ENCODE measurements at regions not wholly inside any gene's neighbourhood (a gene's known extent, or its start where the extent isn't known, plus 50 kb on each side); places are given as distances from the start of the nearest gene placed in this dataset.
"Not testable (repeated sequence)": the region's sequence is repeated elsewhere in the genome, so short reads cannot be mapped to it uniquely, and the experiment has no call there.

DNA sequence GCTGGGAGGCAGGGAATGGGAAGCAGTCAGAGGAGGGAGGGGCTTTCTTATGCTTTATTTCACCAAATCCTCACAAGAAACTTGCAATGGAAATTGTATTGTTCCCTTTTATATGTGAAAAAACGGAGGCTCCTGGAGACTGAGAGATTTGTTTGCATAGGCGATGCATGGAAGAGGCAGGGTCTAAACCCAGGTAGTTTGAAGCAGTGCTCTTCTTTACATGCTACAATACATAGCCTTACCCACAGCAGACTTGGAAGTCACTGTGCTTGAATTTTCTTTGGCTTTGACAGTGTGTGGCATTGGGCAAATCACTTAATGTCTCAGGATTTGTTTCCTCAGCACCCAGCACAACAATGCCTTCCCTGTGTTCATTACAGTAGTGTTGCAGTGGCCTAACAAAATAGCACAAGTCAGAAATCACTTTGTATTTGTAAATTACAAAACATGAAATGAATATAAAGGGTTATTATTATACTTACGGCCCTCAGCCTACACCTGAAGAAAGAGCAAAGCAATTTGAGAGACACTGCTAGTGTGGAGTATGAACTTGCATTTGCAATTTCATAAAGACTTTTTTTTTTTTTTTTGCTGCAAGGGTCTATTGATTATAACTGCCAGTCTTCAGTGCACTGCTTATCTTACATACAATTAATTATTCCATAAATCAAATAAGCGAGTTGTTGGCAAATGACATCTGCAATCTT lies 646.4 kb upstream of the KCNMB2 start:
- DNase-seq: no peak

DNA sequence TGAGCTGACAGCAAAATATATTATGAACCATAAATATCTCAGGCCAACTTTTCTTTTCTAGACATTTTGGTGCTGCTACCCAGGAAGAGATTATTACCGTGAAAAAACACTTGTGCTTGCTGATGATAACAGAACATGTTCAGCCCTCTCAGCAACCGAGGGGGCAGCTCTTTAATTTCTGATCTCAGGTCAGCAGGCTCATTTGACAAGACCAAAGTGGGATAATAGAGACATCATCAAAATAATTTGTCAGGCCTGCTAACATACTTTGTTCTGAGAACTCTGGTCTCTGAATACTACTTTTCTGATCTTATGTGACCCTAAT lies 645.9 kb upstream of the KCNMB2 start:
- no peak for DNase-seq

DNA sequence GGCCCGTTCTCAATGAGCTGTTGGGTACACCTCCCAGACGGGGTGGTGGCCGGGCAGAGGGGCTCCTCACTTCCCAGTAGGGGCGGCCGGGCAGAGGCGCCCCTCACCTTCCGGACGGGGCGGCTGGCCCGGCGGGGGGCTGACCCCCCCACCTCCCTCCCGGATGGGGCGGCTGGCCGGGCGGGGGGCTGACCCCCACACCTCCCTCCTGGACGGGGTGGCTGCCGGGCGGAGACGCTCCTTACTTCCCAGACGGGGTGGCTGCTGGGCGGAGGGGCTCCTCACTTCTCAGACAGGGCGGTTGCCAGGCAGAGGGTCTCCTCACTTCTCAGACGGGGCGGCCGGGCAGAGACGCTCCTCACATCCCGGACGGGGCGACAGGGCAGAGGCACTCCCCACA lies 644.7 kb upstream of the KCNMB2 start:
- DNase-seq: not testable (repeated sequence)

DNA sequence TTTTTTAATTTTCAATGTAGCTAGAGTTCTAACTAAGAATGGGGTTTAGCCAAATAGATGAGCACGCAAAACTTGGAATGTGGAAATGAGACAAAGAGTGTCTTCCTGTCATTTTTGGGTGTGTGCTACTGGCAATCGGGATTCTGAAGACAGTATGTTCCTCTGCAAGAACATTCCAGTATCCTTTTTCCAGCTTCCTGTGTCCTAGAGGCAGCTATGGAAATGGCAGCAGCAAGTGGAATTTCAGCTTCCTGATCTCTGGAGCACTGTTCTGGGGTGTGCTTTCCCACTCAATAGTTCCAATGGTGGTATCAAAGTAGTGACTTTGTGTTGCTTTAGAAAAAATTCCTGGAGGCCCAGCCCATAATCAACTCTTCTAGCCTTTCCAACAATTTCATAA lies 642.9 kb upstream of the KCNMB2 start:
- DNase-seq: no peak

DNA sequence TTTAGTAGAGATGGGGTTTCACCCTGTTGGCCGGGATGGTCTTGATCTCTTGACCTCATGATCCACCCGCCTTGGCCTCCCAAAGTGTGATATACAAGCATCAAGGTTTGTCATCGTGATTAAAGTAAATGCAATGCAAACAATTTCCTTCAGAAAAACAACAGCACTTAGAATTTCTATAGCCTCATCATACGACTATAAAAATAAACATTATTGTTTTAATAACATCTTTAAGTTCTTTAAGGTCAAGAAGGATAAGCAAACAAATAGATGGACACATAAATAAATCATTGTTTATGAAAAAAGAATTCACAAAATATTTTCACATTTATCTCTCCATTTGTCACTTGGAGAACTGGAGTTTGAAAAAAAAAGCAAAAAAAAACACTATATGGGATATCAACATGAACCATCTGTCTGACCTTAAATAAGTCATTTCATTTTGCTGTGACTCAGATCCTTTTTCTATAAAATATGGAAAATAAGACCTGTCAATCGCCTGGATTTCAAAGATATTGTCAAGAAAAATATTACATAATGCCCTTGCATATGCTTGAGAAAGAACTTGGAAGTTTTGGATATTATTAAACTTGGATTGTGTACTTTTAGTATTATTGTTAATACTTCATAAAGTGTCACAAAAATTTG lies 642.0 kb upstream of the KCNMB2 start:
- DNase-seq: no peak

DNA sequence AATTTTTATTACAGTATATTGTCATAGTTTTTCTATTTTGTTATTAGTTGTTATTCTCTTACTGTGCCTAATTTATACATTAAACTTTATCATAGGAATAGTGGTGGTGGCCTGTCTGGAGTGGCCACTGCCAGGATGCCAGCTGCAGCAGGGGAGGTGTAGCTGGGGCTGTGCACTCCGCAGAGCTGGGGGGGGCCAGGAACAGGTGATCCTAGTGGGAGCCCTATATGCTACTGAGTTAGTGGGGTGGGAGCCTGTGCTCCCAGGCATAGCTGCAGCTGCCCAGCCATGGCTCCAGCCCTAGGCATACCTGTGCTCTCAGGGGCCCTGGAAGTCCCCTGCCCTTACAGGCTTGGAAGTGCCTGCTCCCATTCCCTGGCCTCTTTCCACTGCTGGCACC lies 638.1 kb upstream of the KCNMB2 start:
- no peak for DNase-seq

DNA sequence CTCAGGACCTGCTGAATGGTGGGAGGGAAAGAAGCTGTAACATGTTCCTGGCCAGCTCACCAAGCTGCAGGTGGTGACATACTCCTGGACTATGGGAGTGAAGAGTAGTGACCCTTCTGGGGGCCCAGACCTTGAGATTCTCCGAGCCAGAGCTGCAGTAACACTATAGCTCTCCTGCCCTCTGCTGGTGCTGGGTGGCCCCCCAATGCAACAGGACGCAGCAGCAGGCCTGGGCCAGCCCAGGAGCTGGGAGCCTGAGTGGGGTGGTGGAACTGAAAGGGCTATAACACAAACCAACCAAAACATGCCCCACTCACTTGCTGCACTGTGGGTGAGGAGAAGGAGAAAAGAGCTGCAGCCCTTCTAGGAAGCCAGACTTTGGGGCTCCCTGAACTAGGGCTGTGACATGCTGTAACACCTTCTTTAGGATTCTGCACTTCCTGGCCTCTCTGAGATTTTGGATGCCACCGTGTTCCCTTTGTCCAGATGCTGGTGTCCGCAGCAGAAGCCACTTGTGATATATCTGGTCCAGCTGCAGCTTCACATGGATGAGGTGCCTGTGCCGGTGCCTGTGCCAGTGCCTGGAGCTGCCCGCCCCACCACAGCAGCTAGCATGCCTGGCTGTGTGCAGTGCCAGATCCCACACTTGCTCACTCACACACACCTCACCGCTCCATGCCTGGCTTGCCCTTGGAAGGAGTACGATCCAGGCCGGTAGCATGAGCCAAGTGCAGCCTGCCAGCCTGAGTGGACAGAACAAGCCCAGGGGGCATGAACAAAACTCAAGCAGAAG lies 636.8 kb upstream of the KCNMB2 start:
- DNase-seq: no peak

DNA sequence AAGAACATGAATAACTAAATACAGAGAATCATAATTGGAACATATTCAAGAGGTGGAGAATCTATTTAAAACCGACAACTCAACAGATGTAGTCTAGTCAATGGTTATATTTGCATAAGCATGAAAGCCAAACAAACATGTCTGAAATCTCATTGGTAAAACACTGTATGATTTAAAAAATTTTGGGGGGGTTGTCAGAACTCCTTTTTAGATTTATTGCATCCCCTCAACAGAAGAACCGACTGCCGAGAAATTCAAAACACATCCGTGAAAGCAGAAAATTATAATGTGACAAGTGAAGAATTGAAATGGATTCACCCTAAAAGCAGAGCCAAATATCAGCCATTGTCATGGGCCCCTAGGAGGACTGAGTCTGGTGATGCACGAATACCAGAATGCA lies 633.4 kb upstream of the KCNMB2 start:
- no peak for DNase-seq

DNA sequence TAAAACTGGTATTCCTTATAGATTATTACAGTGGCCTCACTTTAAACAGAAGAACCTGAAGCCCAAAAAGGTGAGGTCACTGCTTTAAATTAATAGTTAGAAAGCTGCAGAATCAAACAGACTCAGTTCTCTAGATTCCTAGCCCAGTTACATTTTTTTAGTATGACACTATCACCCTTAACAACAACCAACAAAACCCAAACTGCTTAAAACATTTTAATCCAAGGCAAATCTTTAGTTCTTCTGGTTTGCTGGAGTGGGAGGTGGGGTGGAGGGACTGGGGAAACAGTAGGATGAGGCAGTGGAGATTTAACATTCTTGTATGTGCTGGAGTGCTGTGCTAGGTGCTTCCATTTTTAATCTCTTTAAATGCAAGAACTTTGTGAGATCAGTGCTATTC lies 631.6 kb upstream of the KCNMB2 start:
- DNase-seq: no peak

DNA sequence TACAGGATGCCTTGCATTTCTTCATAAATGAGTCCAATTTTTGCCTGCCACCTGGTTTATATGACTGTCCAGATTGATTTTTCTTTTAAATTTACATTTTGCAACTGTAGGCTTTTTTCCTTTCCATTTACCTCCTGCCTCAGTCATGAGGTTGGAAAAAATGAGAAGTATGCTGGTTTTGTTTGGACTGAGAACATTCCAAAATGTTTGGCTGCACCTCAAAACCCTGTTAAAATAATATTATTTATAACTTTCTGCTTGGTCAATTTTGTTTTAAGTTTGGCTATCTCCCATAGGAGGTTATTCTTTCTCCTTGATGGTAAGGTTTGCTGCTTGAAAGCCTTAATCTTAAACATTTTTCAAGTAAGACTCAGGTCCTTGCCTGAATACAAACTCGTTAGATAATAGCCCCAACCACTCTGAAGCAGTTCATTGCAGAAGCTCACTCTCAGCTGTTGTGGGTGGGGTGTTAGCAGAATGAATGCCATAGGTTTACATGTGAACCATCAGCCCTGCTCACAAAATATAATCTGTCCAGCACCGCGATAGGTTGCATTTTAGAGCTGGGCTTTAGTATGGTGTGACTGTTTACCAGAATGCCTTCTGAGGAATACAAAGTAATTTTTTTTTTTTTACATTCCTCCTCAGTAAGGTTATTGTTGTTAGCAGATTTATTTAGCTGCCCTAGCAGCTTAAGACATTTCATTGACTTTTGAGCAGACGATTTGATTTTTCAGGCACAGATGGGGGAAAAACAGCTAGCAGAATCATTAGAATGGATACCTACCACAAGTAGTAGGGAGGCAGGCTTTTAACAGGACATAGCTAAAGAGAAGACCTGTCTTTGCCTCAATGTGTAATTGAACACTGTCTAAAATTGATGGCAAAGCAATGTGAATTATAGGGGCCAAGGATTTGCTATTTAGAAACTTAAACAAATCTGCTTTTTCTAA lies 630.8 kb upstream of the KCNMB2 start:
- no peak for DNase-seq

DNA sequence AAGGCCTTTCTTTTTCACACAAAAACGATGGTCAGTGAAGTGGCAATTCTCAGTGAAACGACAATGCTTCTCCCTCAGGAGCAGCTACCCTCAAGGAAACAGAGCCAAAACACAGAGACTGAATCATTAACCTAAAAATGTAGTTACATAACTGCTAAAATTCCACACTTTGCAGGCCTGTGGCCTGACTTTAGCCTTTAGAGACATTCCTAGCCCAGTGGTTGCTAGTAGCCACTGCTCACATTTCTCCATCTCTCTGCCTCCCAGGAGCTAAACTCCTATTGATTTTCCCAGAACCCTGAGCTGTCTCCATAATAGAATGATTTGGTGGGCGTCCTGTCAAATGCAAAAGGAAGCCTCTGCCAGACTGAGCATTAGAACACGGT lies 630.1 kb upstream of the KCNMB2 start:
- DNase-seq: no peak

DNA sequence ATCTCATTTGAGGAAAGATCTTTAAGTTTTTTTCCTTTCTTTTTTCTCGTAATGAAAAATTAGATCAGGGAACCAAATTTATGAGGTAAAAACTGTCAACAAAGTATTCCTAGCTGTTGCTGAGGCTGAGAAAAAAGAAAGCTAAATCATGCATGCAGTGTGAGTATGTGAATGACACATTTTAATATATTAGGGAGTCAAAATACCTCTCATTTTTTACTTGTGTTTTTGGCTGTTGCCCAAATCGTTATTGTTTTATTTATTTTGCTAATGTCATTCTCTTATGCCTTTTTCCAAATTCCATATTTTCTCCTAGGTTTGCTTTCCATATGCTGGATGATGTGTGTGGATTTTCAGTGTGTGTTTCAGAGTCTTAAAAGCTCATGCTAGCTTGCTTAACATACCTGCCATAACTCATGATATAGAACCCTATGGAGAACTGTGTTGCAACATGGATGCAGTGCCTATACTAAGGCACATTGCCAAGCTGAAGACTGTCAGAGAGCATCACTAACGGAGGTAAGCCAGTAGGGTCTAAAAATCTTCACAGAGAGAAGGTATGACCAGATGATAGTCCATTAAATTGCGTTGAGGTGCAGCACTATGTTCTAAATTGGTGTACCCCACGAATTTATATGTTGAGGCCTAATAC lies 629.5 kb upstream of the KCNMB2 start:
- DNase-seq: no peak

DNA sequence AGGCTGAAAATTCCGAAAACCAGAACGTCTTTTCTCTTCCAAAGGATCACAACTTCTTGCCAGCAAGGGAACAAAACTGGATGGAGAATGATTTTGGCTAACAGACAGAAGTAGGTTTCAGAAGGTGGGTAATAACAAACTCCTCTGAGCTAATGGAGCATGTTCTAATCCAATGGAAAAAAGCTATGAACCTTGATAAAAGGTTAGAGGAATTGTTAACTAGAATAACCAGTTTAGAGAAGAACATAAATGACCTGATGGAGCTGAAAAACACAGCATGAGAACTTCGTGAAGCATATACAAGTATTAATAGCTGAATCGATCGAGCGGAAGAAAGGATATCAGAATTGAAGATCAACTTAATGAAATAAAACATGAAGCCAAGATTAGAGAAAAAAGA lies 626.7 kb upstream of the KCNMB2 start:
- DNase-seq: not testable (repeated sequence)

DNA sequence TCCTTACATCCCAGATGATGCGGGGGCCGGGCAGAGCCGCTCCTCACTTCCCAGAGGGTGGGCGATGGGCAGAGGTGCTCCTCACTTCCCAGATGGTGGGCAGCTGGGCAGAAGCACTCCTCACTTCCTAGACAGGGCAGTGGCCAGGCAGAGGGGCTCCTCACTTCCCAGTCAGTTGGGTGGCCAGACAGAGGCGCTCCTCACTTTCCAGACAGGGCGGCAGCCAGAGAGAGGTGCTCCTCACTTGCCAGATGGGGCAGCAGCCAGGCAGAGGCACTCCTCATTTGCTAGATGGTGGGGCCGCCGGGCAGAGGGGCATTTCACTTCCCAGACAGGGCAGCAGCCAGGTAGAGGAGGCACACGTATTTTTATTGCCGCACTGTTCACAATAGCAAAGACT lies 622.0 kb upstream of the KCNMB2 start:
- DNase-seq: no peak

DNA sequence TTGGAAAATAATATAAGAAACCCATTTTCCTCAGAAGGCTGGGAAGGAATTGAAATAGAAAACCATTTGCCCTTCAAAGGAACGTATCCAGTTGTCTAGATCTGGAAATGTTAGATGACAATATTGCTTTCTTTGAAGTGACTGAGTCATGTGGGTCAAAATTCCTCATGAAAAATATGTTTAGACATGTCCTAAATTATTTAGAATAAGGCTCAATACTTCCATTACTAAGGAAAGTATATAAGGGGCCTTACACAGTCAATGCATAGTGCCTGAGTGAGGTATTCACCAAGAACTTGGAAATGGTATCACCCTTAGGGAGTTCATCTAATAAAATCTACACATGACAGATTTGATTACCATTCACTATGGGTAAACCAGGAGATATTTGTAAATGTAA lies 619.8 kb upstream of the KCNMB2 start:
- no peak for DNase-seq

DNA sequence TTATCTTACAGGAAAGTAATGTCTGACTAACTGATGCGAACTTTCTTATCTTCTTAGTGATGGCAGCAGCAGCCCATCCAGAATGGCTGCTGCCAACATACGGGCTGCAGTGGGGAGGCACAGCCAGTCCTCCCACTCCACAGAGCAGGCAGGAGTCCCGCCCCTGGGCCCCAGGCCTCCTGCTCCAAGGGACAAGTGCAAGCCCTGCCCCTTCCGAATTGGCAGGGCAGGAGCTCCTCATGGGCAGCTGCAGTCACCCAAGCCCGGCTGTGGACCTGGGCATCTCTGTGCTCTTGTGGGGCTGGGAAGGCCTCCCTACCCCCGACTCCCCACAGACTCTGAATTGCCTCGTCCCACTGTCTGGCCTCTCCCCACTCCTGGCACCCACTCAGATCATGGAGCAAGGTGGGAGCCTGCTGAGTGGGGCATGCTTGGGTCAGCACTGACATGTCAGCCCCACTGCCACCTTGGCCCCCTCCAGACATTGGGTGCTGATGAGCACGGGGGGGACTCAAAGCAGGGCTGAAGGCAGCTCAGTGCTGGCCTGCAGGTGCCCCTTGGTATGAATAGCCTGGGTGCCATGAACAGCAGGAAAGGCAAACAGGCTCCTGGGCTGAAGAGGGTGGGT lies 618.9 kb upstream of the KCNMB2 start:
- no peak for DNase-seq

DNA sequence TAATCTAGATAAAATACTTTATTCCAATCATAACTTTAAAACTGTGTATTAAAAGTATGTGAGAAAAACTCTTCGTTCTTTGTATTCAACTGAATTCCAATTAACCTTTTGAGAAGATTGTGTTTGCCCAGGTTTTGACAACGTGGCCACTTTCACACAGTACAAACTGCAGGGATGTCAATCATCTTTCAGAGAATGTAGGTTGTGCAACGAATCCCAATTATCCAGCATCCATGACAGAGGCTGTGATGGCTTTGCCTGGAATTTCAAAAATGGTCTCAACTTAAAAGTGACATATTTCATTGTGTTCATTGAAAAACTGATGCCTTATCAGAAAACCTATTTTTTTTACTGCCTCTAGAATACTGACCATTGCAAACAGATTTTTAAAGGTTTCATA lies 615.1 kb upstream of the KCNMB2 start:
- DNase-seq: no peak

DNA sequence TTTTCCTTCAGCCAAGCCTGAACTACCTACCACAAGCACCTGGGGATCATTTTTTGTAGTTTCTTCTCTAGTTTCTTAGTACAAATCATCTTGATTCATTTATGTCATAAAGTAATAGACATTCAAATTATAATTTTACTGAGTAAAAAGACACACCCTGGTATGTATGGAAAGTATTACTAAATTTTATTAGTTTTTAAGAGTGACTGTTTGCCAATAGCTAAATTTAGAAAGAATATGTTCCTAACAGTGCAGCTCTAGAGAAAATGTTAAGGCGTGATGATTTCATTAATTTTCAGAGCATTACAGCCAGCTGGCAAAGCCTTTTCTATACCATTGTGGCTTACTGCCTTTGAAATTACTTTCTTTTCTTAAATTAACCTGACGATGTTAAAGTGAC lies 612.0 kb upstream of the KCNMB2 start:
- DNase-seq: no peak

DNA sequence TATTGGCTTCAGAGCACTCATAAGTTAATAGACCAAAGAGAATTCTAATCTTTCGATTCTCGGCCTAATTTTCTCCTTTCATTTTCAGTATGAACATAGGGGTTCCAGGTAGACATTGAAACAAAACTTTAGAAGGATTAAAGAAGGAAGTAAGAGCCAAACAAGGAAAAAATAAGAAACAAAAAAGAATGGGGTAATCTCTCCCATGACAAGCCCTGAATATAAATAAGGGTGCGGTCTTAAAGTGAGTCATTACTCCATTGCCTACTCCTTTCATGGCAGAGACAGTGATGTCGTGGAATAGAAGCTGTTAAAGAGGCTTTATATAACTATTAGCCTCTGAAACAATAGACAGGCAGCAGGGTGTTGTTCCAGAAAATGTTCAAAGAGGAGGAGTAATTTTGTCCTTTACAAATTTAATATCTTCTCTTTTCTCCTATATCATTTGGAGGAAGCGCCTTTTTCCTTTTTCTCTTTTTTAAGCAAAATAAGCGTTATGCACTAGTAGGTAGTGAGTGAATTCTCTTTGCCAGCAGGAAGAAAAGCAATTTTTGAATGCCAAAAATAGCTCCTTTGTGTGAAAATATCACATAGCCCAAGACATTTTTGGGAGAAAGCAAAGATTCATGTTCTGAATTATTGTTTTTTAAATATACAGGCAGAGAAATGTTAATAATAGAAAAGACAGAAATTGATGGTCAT lies 607.9 kb upstream of the KCNMB2 start:
- no peak for DNase-seq

DNA sequence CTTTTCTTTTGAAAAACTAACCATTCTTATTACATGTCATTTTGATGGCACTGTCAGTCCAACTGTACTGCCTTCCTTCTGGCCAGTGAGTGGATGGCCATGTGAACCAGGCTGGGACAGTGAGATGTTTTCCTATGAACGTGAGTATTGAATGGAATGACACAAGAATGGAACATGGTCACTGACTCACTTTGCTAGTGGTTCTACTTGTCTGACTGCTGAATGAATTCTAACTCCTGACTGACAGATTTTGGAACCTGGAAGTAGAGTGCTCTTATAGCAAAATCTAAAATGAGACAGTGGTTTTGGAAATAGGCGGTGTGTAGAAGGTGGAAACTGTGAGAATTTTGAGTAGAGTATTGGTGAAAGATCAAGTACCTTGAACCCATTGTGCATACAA lies 606.9 kb upstream of the KCNMB2 start:
- no peak for DNase-seq

DNA sequence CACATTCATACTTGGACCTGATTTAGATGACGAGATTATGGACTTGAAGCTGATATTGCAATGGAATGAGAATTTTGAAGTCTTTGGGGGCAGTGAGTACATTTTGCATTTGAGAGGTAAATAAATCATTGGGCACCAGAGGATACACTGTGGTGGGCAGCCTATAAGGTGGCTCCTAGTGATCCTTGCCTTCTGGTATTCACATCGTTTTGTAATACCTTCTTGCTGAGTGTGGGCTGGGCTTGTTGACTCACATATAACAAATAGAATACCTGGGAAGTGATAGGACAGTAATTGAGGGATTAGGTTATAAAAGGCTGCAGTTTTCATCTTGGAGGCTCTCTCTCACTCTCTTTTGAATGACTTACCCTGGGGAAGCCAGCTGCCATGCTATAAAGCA lies 605.5 kb upstream of the KCNMB2 start:
- DNase-seq: no peak

DNA sequence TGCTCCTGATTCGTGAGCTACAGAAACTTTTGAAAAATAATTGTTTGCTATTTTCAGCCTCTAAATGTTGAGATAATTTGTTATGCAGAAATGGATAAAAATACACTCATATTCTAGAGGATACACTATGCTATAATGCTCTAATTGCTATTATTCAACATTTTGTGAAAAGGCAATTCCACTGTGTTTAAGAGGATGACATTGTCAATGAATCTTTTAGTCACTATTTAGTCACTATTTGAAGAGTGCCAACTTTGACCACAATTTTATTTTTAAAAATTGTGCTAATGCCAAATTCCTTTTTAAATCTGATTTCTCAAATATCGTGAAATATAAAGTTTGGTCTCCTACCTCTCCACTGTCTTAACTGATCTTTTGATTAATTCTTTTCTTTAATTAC lies 604.9 kb upstream of the KCNMB2 start:
- DNase-seq: no peak
